Mesothelial cell of epicardium (in vitro differentiated cells): ENCODE measurements at regions not wholly inside any gene's neighbourhood (a gene's known extent, or its start where the extent isn't known, plus 50 kb on each side); places are given as distances from the start of the nearest gene placed in this dataset.
"Not testable (repeated sequence)": the region's sequence is repeated elsewhere in the genome, so short reads cannot be mapped to it uniquely, and the experiment has no call there.

ENCODE experiments used
- DNase-seq, 2 experiments: peaks; one replicate each; pipeline ENCODE4 v3.0.0; 2021; ENCODE audit warnings: low spot score in 2 of 2; ENCODE audit not compliant: unreplicated experiment in 2 of 2
- H3K27ac Mint-ChIP-seq: 2 replicates; pipeline ENCODE4 v1.8.0; 2021; ENCODE audit warnings: mixed read lengths
- H3K27me3 Mint-ChIP-seq: 2 replicates; pipeline ENCODE4 v1.8.0; 2021; ENCODE audit warnings: low read depth, mixed read lengths
- H3K36me3 Mint-ChIP-seq: 2 replicates; pipeline ENCODE4 v1.8.0; 2021; ENCODE audit warnings: mixed read lengths
- H3K4me1 Mint-ChIP-seq: 2 replicates; pipeline ENCODE4 v1.8.0; 2021; ENCODE audit warnings: mixed read lengths
- H3K4me3 Mint-ChIP-seq: 2 replicates; pipeline ENCODE4 v1.8.0; 2021; ENCODE audit warnings: mild to moderate bottlenecking, moderate library complexity, mixed read lengths
- H3K9me3 Mint-ChIP-seq: 2 replicates; pipeline ENCODE4 v1.8.0; 2021; ENCODE audit warnings: mixed read lengths
- CTCF ChIP-seq: fragments of 200-600 bp; sonication (generic); IDR thresholded peaks from one replicate; pipeline ENCODE4 v1.5.0; 2021; ENCODE audit warnings: antibody characterized with exemption; ENCODE audit not compliant: unreplicated experiment

- Mint-ChIP-seq H3K36me3 (no peaks in the 10 kb centered on the region), H3K4me3 (no peak overlapping the region)
Observed at GRCh38 chr6:48511378-48511777, 400.4 kb upstream of the PTCHD4 start.

DNA sequence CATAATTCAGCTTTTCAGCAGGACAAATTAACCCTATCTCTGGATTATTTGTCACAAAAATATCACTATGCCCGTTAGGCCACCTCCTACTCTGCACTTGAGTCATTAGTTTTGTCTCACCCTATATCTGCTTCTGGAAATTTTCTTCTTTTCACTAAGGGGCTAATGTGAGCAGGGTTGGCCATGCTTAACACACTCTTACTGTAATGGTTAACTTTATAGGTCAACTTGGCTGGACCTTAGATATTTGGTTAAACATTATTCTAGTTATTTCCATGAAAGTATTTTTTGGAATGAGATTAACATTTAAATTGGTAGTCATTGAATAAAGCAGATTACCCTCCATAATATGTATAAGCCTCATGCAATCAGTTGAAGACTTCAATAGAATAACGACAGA, 394.6 kb upstream of the PTCHD4 start:
- H3K36me3 Mint-ChIP-seq = no peaks in the 10 kb centered on the region
- DNase-seq = no peak
- H3K9me3 Mint-ChIP-seq = peaks cover 16% of the 10 kb centered on the region
- H3K27ac Mint-ChIP-seq = no peak overlapping the region
- no peaks in the 10 kb centered on the region for H3K27me3 Mint-ChIP-seq
- H3K4me1 Mint-ChIP-seq = no peaks in the 10 kb centered on the region
- no peak for TF ChIP-seq CTCF
- H3K4me3 Mint-ChIP-seq = no peak overlapping the region

More at GRCh38 chr6:48511378-48511777, 400.4 kb upstream of the PTCHD4 start:
- Mint-ChIP-seq H3K4me1 (peaks cover 9% of the 10 kb centered on the region), H3K27me3 (no peaks in the 10 kb centered on the region), H3K27ac (no peak overlapping the region), H3K9me3 (peaks cover 8% of the 10 kb centered on the region)
- DNase-seq = no peak
- no peak for TF ChIP-seq CTCF

DNA sequence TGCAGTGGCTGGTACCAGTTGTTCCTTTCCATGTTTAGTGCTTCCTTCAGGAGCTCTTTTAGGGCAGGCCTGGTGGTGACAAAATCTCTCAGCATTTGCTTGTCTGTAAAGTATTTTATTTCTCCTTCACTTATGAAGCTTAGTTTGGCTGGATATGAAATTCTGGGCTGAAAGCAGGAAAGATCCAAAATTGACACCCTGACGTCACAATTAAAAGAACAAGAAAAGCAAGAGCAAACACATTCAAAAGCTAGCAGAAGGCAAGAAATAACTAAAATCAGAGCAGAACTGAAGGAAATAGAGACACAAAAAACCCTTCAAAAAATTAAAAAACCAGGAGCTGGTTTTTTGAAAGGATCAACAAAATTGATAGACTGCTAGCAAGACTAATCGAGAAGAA, 382.4 kb upstream of the PTCHD4 start:
- not testable (repeated sequence) for H3K27ac Mint-ChIP-seq, H3K27me3 Mint-ChIP-seq, H3K9me3 Mint-ChIP-seq, H3K4me1 Mint-ChIP-seq, DNase-seq, H3K4me3 Mint-ChIP-seq, H3K36me3 Mint-ChIP-seq

- no peaks in the 10 kb centered on the region for H3K36me3 Mint-ChIP-seq
Observed at GRCh38 chr6:48490658-48491057, 379.7 kb upstream of the PTCHD4 start.

GRCh38 chr6:48486876-48487275, 375.9 kb upstream of the PTCHD4 start:
- peaks cover 4% of the 10 kb centered on the region for H3K9me3 Mint-ChIP-seq
- DNase-seq = no peak
- peaks cover 3% of the 10 kb centered on the region for H3K4me1 Mint-ChIP-seq
- TF ChIP-seq CTCF = no peak
- no peak overlapping the region for H3K27ac Mint-ChIP-seq
- H3K36me3 Mint-ChIP-seq = no peaks in the 10 kb centered on the region
- no peaks in the 10 kb centered on the region for H3K27me3 Mint-ChIP-seq
- no peak overlapping the region for H3K4me3 Mint-ChIP-seq

More at GRCh38 chr6:48490658-48491057, 379.7 kb upstream of the PTCHD4 start:
- H3K27me3 Mint-ChIP-seq = no peaks in the 10 kb centered on the region
- H3K4me1 Mint-ChIP-seq = peaks cover 3% of the 10 kb centered on the region
- H3K9me3 Mint-ChIP-seq = peaks cover 7% of the 10 kb centered on the region
- H3K27ac Mint-ChIP-seq = no peak overlapping the region
- no peak overlapping the region for H3K4me3 Mint-ChIP-seq
- TF ChIP-seq CTCF = no peak
- DNase-seq = no peak

GRCh38 chr6:48486373-48486772, 375.4 kb upstream of the PTCHD4 start:
- Mint-ChIP-seq H3K4me3 (no peak overlapping the region), H3K27me3 (no peaks in the 10 kb centered on the region), H3K9me3 (peaks cover 5% of the 10 kb centered on the region), H3K36me3 (no peaks in the 10 kb centered on the region), H3K4me1 (peaks cover 3% of the 10 kb centered on the region), H3K27ac (no peak overlapping the region)
- TF ChIP-seq CTCF = no peak
- DNase-seq = no peak
